ENCODE measurements at regions not wholly inside any gene's neighbourhood (a gene's known extent, or its start where the extent isn't known, plus 50 kb on each side); places are given as distances from the start of the nearest gene placed in this dataset.

DNA sequence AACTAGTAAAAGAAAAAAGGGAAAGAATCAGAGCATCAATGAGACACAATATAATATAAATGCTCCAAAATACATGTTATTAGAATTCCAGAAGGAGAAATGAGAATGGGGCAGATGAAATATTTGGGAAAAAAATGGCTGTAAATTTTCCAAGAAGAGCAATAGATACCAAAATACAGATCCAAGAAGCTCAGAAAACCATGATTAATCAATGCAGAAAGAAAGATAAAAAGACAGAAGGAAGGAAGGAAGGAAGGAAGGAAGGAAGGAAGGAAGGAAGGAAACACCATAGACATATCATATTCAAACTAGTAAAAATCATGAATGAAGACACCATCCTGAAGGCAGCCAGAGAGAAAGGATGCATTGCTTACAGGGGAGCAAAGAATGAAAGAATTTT, 920.9 kb downstream of the EFNA5 start:
- no peak for TF ChIP-seq ZFX (IDR thresholded peaks at IDR 0.05)
- TF ChIP-seq YY1 (IDR thresholded peaks at IDR 0.05; ENCODE audit: extremely low read depth, insufficient replicate concordance, low read depth, low read length): no peak
- TF ChIP-seq POLR2A (IDR thresholded peaks at IDR 0.05; ENCODE audit: borderline replicate concordance, extremely low read depth, insufficient read depth, insufficient read length): no peak
- TF ChIP-seq CTCF (IDR thresholded peaks at IDR 0.05 in 2 of 3, conservative IDR thresholded peaks at IDR 0.05 in 1 of 3; ENCODE audit: borderline replicate concordance in 1 of 3, insufficient read depth in 1 of 3, low read depth in 2 of 3, low read length in 2 of 3): no peak
- TF ChIP-seq EZH2 (IDR thresholded peaks at IDR 0.05): no peak
- no peak for TF ChIP-seq RAD21 (IDR thresholded peaks at IDR 0.05; ENCODE audit: low read depth)
- no peak for TF ChIP-seq ZNF274 (IDR thresholded peaks at IDR 0.05; ENCODE audit: low read depth, low read length)

Data from HCT116 (cell line).